Lower leg skin (tissue), 4 donors: ENCODE measurements at regions not wholly inside any gene's neighbourhood (a gene's known extent, or its start where the extent isn't known, plus 50 kb on each side); places are given as distances from the start of the nearest gene placed in this dataset.

ENCODE experiments used
- DNase-seq, 2 donors: peaks; one replicate each; pipeline ENCODE4 v3.0.0-alpha.2; 2019; ENCODE audit warnings: low spot score in 2 of 2
- H3K4me3 ChIP-seq: fragments of 200-600 bp; sonication (generic); 2 replicates; pipeline ENCODE4 v1.5.1; 2017; ENCODE audit warnings: mild to moderate bottlenecking, low read depth; ENCODE audit not compliant: poor library complexity, severe bottlenecking
- CTCF ChIP-seq, 3 donors: fragments of 450-650 bp; IDR thresholded peaks; one replicate each; pipeline ENCODE4 v1.5.1; 2016; ENCODE audit warnings: antibody characterized with exemption in 3 of 3, mild to moderate bottlenecking in 3 of 3, moderate library complexity in 2 of 3
- POLR2A ChIP-seq, 2 donors: fragments of 450-650 bp; IDR thresholded peaks; one replicate each; pipeline ENCODE4 v1.6.1; 2016 to 2017; ENCODE audit warnings: antibody characterized with exemption in 2 of 2, mild to moderate bottlenecking in 1 of 2, moderate library complexity in 1 of 2
- WGBS, 2 donors: methylation state at CpG; one replicate each; pipeline ENCODE4 v1.1.5; 2018; 5-methylcytosine and 5-hydroxymethylcytosine counted together
- intact Hi-C: fragments of 100-400 bp; cut with DNase I; formaldehyde crosslinking; loops from one replicate; pipeline ENCODE4 v1.15.0; 2023; ENCODE audit warnings: low total_unique reads

GRCh38 chr13:112256716-112257494 lies 119.2 kb upstream of the SPACA7 start:
- peak; percentile 3 to 39 for DNase-seq
- 83 to 84% methylated on average over 12 of the region's 12 CpGs for WGBS, 2 donors
- H3K4me3 ChIP-seq = no peak overlapping the region
- TF ChIP-seq POLR2A (IDR thresholded peaks at IDR 0.05) (no peak), CTCF (IDR thresholded peaks at IDR 0.05) (no peak)
- intact Hi-C loops = no loop called here

- no peak for TF ChIP-seq CTCF (IDR thresholded peaks at IDR 0.05)
- no peak for TF ChIP-seq POLR2A (IDR thresholded peaks at IDR 0.05)
- intact Hi-C loops = no loop called here
- no peak overlapping the region for H3K4me3 ChIP-seq
- DNase-seq = peak in 1 of 2 donors; percentile 2
- 48 to 53% methylated on average over 8 of the region's 8 CpGs for WGBS, 2 donors
Observed at GRCh38 chr13:112259511-112259910, 116.6 kb upstream of the SPACA7 start.

GRCh38 chr13:112260108-112261055 lies 115.8 kb upstream of the SPACA7 start:
- TF ChIP-seq POLR2A (IDR thresholded peaks at IDR 0.05) (no peak), CTCF (IDR thresholded peaks at IDR 0.05) (no peak)
- DNase-seq = peak; percentile 3 to 80
- 80 to 82% methylated on average over 29 of the region's 29 CpGs for WGBS, 2 donors
- H3K4me3 ChIP-seq = no peak overlapping the region
- intact Hi-C loops = no loop called here

- peak; percentile 10 to 45 for DNase-seq
- TF ChIP-seq CTCF (IDR thresholded peaks at IDR 0.05) = no peak
- no peak for TF ChIP-seq POLR2A (IDR thresholded peaks at IDR 0.05)
- intact Hi-C loops = no loop called here
- WGBS, 2 donors = 91 to 93% methylated on average over 8 of the region's 8 CpGs
- no peak overlapping the region for H3K4me3 ChIP-seq
Observed at GRCh38 chr13:112261924-112262323, 114.2 kb upstream of the SPACA7 start.

- WGBS, 2 donors = 87 to 91% methylated on average over 7 of the region's 7 CpGs
- no peak for TF ChIP-seq CTCF (IDR thresholded peaks at IDR 0.05)
- DNase-seq = peak; percentile 4 to 39
- intact Hi-C loops = no loop called here
- no peak overlapping the region for H3K4me3 ChIP-seq
Observed at GRCh38 chr13:112263152-112263551, 113.0 kb upstream of the SPACA7 start.
